Lung microvascular endothelial cell (primary cell): ENCODE measurements at regions not wholly inside any gene's neighbourhood (a gene's known extent, or its start where the extent isn't known, plus 50 kb on each side); places are given as distances from the start of the nearest gene placed in this dataset.
A peak's percentile ranks its signal among the peaks of the same experiment; 100 is the strongest.

Experiments
- DNase-seq, 2 donors: peaks; one replicate each; pipeline versions ENCODE4 v3.0.0 to v3.0.0-alpha.2; 2010; ENCODE audit warnings: low read depth in 2 of 2

DNA sequence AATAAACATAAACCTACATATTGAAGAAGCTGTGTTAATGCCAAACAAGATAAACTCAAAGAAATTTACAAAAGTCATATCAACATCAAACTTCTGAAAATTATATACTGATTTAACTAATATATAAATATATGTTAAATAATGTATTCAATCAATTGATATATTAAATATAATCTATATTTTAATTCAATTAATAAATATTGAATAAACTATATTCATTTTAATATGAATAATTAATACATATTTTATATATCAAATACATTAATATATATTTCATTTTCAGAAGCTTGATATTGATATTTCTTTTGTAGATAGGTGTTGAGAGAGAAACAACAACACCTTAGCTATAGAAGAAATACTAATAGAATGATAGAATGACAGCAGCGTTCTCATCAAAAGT lies 768.1 kb downstream of the MECOM start:
- no peak for DNase-seq

GRCh38 chr3:168894214-168894613 lies 769.3 kb downstream of the MECOM start:
- DNase-seq, result no peak

DNA sequence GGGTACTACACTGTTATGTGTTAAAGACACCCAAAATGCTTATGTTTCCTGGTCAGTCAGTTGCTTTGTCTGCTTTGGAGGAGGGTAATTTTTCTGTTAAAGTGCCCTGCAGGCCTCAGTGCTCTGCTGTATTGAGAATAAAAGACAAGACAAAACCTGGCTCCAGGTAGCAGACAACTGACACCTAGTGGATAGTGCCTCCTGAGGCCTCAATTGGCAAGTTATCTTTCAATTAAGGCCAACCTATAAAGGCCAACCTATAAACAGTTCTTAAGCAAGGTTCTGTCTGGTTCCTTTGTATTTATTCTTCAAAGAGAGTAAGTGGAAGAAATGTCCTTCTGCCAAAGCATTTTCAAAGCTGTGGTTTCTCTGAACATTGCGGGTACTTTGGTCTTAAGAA lies 773.8 kb downstream of the MECOM start:
- DNase-seq, result no peak

- DNase-seq, result no peak
These were observed 774.7 kb downstream of the MECOM start for GRCh38 chr3:168888781-168889180.

DNA sequence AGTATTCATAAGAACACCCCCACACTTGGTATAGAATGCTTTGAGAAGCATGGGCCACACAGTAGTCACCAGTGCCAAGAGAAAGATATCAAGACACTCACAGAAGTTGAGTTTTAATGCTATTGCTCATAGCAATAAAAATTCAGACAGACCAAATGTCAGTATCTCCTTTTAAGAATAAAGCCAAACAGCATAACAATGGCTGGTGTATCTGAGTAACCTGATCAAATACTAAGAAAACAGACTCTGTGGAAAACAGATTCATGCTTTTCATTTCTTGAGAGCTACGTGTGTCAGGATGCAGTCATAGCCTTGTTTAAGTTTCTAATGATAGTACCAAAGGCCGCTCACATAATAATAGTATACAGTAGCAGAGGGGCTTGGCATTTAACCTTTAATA lies 778.5 kb downstream of the MECOM start:
- DNase-seq, result peak in 1 of 2 donors; percentile 10

GRCh38 chr3:168884353-168884903 lies 779.1 kb downstream of the MECOM start:
- DNase-seq, result peak; percentile 83 to 88

DNA sequence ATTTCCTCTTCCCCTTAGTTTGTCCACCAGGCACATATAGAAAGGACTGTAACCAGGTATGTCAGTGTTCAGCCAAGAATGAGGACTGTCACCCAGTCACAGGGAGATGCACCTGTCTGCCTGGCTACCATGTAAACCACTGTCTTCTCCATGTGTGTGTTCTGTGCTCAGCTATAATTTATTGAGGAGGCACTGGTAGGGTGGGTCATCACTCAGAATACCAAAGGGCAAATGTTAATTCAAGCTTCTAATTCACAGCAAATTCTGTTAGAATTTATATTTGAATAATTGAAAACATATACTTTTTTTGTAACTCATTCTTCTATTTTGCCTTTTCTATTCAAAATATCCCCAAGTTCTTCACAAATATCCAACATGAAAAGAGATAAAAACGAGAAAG lies 780.4 kb downstream of the MECOM start:
- DNase-seq, result no peak

DNA sequence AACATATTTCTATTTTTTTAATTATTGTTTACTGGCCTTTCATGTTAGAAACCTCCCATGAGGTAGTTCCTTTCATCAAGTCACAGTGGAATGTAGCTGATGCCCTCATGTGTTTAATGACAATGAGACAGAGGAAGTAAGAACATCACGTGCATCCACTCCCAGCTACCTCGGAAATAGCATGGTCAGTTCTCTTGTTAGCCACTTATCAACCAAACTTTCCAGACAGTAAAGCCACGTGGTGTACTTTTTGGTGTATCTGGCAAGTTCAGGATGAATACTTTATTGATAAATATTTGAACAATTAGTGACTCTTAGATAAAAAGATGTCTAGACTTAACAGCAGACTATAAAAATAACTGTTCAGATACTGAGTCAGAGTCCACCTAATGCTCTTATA lies 781.7 kb downstream of the MECOM start:
- peak; percentile 76 to 81 for DNase-seq

GRCh38 chr3:168878655-168879054 lies 782.9 kb upstream of the GOLIM4 start:
- DNase-seq, result peak in 1 of 2 donors; percentile 64

- DNase-seq, result no peak
These were observed 782.2 kb upstream of the GOLIM4 start for GRCh38 chr3:168877899-168878298.

DNA sequence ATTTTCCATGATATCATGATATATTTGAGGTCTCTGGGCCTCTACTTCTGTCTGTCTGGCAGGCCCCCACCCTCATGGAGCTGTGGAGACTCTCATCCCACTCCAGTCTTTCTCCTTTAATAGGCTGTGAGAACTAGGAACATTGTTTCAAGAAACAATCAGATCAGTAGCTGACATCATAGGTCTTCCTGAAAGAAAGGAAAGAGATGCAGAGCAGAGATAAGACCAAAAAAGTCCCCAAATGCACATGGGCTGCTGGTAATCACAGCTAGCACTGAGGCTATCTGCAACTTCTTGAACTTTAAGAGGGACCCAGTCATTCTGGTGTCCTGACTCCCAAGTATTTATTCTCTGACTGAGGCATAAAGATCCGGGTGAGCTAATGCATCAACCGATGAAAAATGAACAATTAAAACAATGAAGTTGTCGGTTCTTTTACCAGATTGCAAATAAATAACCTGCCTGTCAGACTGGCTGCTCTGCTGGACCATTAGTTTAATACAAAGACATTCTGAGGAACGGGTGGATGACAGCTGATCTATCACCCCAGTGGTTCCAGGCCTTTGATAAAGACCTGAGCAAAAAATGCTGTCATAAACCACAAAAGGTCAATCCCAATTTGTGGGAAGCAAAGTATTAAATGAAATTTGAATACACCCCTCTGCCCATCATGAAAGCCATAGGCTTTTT lies 780.8 kb upstream of the GOLIM4 start:
- peak in 1 of 2 donors; percentile 93 for DNase-seq

- no peak for DNase-seq
These were observed 777.1 kb upstream of the GOLIM4 start for GRCh38 chr3:168872826-168873225.

DNA sequence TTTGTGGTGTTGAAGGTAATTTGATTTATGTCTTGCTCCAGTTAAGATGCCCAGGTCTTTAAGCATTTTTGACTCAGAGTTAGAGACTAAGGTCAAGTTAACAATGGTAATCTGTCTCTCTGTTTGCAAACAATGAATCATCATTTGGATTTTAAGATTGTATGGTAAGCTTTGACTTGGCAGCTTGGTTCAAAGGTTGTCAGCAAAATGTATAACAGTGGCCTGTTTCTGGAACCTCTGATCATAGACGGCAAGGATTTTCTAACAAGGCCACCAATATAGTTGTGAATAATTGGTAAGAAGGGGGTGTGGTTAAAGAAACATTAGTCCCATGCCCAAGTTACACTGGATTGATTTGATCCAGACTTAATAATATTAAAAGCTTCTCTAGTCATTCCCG lies 775.2 kb upstream of the GOLIM4 start:
- DNase-seq, result peak in 1 of 2 donors; percentile 41

DNA sequence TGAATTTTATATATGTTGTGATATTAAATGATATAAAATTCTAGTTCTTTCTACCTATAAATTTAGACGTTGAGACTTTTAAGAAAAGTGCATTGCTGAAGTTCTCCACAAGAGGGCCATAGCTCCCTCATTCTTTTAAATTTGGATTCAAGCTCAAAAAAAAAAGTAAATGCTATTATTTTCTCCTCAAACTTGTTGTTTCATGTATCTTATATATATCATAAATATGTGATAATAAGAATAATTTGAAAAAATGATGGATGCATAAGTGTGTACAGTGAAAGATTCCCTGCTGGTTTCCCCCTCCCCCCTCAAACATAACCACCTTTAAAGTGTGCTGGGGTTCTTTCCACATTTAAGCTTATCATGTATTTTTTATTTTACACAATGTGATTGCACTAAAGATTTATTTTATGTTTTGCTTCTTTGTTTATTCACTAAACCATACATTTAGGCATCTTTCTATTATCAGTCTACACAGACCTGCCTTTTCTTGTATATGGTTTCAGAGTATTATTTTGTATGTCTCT lies 769.4 kb upstream of the GOLIM4 start:
- peak; percentile 55 to 60 for DNase-seq

DNA sequence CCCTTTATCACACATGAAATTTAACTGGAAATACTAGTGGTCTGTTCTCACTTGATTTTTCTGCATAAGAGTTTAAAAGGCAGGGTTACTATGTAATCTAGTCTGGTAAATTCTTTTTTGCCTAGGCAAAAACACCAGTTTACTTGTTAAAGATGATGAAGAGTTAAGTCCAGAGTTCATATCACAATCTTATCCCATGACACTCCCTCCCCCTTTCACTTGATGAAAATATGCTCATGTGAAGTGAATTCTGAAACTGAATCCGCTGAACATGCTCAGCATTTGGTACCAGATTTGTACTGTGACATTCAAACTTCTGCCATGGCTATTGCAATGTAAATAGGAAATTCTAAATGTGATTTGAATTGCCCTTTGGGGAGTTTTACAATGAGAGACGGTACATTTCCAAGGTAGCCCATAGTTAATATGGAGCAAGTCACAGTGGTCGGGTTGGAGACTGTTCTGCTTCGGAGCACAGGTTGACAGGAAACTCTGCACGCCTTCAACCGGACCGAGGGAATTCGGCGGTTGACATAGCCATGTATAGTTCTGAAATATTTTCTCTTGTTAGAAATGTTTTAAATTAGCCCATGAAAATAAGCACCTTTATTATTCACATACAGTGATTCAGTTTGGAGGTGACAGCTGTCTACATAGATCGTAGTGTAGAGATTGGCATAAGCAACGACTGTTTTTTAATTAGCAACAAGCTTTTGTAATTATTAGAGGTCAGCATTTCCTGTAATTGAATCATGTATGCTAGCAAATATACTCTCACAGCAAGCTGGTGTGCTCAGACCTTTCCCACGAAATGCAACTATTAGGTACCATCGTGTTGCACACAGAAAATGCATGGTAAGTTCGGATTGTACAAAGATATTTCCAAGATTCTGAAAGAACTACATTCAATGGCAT lies 768.6 kb upstream of the GOLIM4 start:
- DNase-seq, result no peak

DNA sequence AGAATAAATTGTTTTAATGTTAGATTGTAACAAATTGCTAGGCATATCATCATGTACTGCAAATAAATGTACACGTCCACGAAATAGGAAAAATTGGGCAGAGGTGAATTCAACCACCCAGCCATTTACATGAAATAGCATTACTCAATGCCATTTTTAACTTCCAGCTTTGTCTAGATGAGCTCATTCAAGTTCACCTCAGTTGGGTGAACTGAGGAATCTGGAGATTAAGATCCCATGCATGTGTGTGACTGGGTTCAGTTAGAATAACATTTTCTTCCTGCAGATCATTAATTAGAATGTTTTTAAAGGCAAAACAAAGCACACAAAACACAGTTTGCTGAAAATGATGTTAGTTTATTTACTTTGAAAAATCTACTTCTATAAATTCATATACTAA lies 767.8 kb upstream of the GOLIM4 start:
- no peak for DNase-seq

GRCh38 chr3:168862466-168862865 lies 766.7 kb upstream of the GOLIM4 start:
- DNase-seq, result no peak

- DNase-seq, result no peak
These were observed 764.9 kb upstream of the GOLIM4 start for GRCh38 chr3:168860592-168860991.

GRCh38 chr3:168860028-168860427 lies 764.3 kb upstream of the GOLIM4 start:
- peak in 1 of 2 donors; percentile 31 for DNase-seq

DNA sequence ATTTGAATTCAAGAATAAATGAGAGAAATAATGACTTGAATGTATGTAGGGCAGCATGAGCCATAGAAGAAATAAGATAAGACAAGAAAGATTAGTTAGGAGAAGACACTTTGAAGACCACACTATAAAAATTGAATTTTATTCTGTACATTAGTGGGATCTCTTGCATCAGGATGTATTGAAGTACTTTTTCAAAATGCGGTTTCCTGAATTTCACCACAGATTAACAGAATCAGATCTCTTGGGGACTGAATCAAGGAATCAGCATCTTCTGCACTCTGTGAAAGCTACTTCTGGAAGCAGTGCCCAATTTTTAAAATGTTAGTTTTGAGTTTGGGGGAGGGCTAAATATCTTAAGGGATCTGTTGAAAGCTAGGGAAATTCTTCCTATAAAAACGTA lies 763.9 kb upstream of the GOLIM4 start:
- DNase-seq, result no peak

GRCh38 chr3:168859143-168859542 lies 763.4 kb upstream of the GOLIM4 start:
- DNase-seq, result no peak

DNA sequence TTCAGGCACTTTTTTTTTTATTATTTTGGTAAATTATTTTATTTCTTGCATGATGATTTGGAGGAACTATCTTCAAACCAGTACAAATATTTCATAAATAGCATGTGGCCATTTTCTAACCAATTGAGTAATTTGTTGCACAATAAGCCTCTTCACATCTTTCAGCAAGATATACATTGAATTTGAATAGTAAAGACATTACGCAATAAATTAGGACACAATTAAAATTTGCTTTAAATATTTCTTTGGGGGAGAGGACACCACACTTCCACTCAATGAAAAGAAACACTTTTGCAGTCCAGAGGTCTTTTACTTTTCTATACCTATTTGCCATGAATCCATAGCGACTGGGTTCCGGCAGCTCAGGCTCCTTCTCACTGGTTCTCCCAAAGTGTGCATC lies 762.6 kb upstream of the GOLIM4 start:
- DNase-seq, result no peak
